ENCODE measurements at regions not wholly inside any gene's neighbourhood (a gene's known extent, or its start where the extent isn't known, plus 50 kb on each side); places are given as distances from the start of the nearest gene placed in this dataset.

- Histone ChIP-seq H3K36me3 (replicated peaks; ENCODE audit: insufficient read depth, low read length) (no peaks in the 10 kb centered on the region), H3K4me1 (ENCODE audit: low read length) (no peaks in the 10 kb centered on the region), H3K4me3 (ENCODE audit: low read length) (no peak overlapping the region), H3K27me3 (replicated peaks; ENCODE audit: insufficient read depth, low read length) (no peaks in the 10 kb centered on the region), H3K9ac (ENCODE audit: low read length) (no peak overlapping the region), H3K79me2 (ENCODE audit: low read length) (no peaks in the 10 kb centered on the region), H2AFZ (ENCODE audit: low read length) (no peak overlapping the region), H3K27ac (ENCODE audit: low read length) (no peak overlapping the region), H3K9me2 (replicated peaks; ENCODE audit: insufficient read depth, low read length) (no peaks in the 10 kb centered on the region), H4K20me1 (ENCODE audit: insufficient read depth, low read length) (no peaks in the 10 kb centered on the region), H3K9me3 (replicated peaks; ENCODE audit: insufficient read depth, low read length) (no peaks in the 10 kb centered on the region), H3K4me2 (ENCODE audit: low read depth, low read length) (no peak overlapping the region), H3F3A (ENCODE audit: insufficient read depth, low read length) (no peaks in the 10 kb centered on the region)
- no peak for DNase-seq
- TF ChIP-seq EZH2phosphoT487 (IDR thresholded peaks at IDR 0.05; ENCODE audit: low read length) (no peak), EZH2 (optimal IDR thresholded peaks at IDR 0.05; ENCODE audit: low read depth, low read length) (no peak)
- TF ChIP-seq, protein P1, sequence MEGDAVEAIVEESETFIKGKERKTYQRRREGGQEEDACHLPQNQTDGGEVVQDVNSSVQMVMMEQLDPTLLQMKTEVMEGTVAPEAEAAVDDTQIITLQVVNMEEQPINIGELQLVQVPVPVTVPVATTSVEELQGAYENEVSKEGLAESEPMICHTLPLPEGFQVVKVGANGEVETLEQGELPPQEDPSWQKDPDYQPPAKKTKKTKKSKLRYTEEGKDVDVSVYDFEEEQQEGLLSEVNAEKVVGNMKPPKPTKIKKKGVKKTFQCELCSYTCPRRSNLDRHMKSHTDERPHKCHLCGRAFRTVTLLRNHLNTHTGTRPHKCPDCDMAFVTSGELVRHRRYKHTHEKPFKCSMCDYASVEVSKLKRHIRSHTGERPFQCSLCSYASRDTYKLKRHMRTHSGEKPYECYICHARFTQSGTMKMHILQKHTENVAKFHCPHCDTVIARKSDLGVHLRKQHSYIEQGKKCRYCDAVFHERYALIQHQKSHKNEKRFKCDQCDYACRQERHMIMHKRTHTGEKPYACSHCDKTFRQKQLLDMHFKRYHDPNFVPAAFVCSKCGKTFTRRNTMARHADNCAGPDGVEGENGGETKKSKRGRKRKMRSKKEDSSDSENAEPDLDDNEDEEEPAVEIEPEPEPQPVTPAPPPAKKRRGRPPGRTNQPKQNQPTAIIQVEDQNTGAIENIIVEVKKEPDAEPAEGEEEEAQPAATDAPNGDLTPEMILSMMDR (IDR thresholded peaks at IDR 0.05; ENCODE audit: low read length) = no peak
These were observed 143.2 kb downstream of the DDX1 start for GRCh38 chr2:15734674-15735483.

- Histone ChIP-seq H3K9ac (ENCODE audit: low read length) (no peak overlapping the region), H3K9me3 (replicated peaks; ENCODE audit: insufficient read depth, low read length) (no peaks in the 10 kb centered on the region), H3K36me3 (replicated peaks; ENCODE audit: insufficient read depth, low read length) (no peaks in the 10 kb centered on the region), H3K27me3 (replicated peaks; ENCODE audit: insufficient read depth, low read length) (no peaks in the 10 kb centered on the region), H4K20me1 (ENCODE audit: insufficient read depth, low read length) (no peaks in the 10 kb centered on the region), H3K4me1 (ENCODE audit: low read length) (no peaks in the 10 kb centered on the region), H3K27ac (ENCODE audit: low read length) (no peak overlapping the region), H3F3A (ENCODE audit: insufficient read depth, low read length) (no peaks in the 10 kb centered on the region), H3K79me2 (ENCODE audit: low read length) (no peaks in the 10 kb centered on the region), H3K4me3 (ENCODE audit: low read length) (no peak overlapping the region), H3K4me2 (ENCODE audit: low read depth, low read length) (no peak overlapping the region), H2AFZ (ENCODE audit: low read length) (no peak overlapping the region), H3K9me2 (replicated peaks; ENCODE audit: insufficient read depth, low read length) (no peaks in the 10 kb centered on the region)
- DNase-seq = no peak
- TF ChIP-seq, protein P1 (IDR thresholded peaks at IDR 0.05; ENCODE audit: low read length) = no peak
- TF ChIP-seq EZH2phosphoT487 (IDR thresholded peaks at IDR 0.05; ENCODE audit: low read length) (no peak), EZH2 (optimal IDR thresholded peaks at IDR 0.05; ENCODE audit: low read depth, low read length) (no peak)
These were observed 144.0 kb downstream of the DDX1 start for GRCh38 chr2:15735484-15736326.

GRCh38 chr2:15736396-15737180 lies 144.9 kb downstream of the DDX1 start:
- Histone ChIP-seq H2AFZ (ENCODE audit: low read length) (no peak overlapping the region), H3K4me3 (ENCODE audit: low read length) (no peak overlapping the region), H3K27ac (ENCODE audit: low read length) (no peak overlapping the region), H3K4me2 (ENCODE audit: low read depth, low read length) (no peak overlapping the region), H3K9ac (ENCODE audit: low read length) (no peak overlapping the region), H3F3A (ENCODE audit: insufficient read depth, low read length) (no peaks in the 10 kb centered on the region), H4K20me1 (ENCODE audit: insufficient read depth, low read length) (no peaks in the 10 kb centered on the region), H3K4me1 (ENCODE audit: low read length) (no peaks in the 10 kb centered on the region), H3K27me3 (replicated peaks; ENCODE audit: insufficient read depth, low read length) (no peaks in the 10 kb centered on the region), H3K79me2 (ENCODE audit: low read length) (no peaks in the 10 kb centered on the region), H3K36me3 (replicated peaks; ENCODE audit: insufficient read depth, low read length) (no peaks in the 10 kb centered on the region), H3K9me3 (replicated peaks; ENCODE audit: insufficient read depth, low read length) (no peaks in the 10 kb centered on the region), H3K9me2 (replicated peaks; ENCODE audit: insufficient read depth, low read length) (no peaks in the 10 kb centered on the region)
- no peak for TF ChIP-seq EZH2phosphoT487 (IDR thresholded peaks at IDR 0.05; ENCODE audit: low read length)
- TF ChIP-seq EZH2 (optimal IDR thresholded peaks at IDR 0.05; ENCODE audit: low read depth, low read length) = no peak
- TF ChIP-seq, protein P1 (IDR thresholded peaks at IDR 0.05; ENCODE audit: low read length) = no peak
- no peak for DNase-seq
